HG03442 (cell line): ENCODE measurements at regions not wholly inside any gene's neighbourhood (a gene's known extent, or its start where the extent isn't known, plus 50 kb on each side); places are given as distances from the start of the nearest gene placed in this dataset.

Experiments used
- ATAC-seq: cut with Tn5 transposase; IDR thresholded peaks from one replicate; pipeline ENCODE4 v1.9.1; 2021; ENCODE audit warnings: mild to moderate bottlenecking, moderate library complexity; ENCODE audit not compliant: unreplicated experiment

DNA sequence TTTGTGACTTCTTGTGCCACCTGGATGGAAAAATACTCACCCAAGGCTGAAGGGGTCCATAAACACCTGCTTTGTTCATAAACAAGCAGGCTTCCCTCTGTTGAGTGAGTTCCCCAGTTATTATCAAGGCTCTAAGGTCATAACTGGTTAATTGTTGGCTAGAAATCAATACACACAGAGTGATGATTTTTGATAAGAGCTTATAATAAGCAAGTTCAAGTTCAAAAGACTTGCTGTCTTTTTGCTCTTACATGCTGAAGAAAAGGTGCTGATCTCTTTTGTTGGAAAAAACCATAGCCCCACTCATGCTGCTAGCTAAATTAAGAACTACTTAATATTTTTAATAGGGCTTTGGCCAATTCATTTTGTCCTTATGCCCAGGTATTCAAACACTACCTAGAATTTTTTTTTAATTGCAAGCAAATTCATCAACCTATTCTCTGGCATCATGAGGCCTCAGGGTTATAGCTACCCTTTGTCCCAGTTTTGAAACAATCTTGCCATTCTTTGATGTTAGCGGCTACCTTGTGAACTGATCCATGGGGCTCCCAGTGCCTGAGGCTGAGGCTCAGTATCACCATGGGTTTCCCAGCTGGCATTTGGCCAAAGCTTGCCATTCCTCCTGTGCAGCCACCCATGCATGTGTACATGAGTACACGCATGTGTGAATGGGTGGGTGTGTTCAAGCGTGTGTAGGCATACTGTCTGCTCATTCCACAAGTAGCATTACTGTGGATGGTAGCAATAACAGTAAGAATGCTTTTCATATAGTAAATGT lies 127.6 kb upstream of the LPP start:
- ATAC-seq: no peak

- no peak for ATAC-seq
These were observed 122.8 kb upstream of the LPP start for GRCh38 chr3:188031121-188031520.

DNA sequence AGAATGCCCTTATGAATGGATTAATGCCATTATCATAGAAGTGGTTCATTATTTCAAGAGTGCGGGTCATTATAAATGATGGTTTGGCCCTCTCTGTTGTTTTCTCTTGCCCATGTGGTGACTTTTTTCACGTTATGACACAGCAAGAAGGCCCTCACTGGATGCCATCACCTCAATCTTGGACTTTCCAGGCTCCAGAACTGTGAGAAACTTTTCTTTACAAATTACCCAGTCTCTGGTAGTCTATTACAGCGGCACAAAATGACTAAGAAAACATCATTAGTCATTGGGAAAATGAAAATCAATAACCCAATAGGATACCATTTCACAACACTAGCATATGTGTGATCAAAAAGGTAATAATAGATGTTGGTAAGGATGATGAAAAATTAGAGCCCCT lies 119.0 kb upstream of the LPP start:
- no peak for ATAC-seq

GRCh38 chr3:188036375-188037194 lies 117.4 kb upstream of the LPP start:
- no peak for ATAC-seq

DNA sequence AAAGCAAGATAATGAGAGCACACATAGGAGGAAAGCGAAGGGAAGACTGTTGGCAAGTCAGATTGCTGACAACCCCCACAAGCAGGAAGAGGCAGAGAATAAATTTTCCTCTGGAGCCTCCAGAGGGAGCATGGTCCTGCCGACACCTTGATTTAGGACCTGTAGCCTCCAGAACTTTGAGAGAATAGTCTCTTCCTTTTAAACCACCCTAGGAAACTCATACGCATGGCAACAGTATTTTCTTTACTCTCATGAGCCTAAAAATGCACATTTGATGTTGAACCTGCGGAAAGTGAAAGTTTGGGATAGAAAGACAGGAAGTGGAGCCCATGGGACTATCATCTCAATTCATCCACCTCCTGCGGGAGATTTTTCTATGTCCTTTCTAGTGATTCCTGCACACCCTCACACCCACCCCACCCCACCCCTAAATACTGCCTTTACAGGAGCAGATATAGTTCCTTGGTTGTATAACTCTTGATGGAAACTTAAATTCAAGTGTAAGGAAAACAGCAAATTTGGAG lies 116.7 kb upstream of the LPP start:
- ATAC-seq: no peak

GRCh38 chr3:188037965-188038581 lies 115.9 kb upstream of the LPP start:
- ATAC-seq: no peak

DNA sequence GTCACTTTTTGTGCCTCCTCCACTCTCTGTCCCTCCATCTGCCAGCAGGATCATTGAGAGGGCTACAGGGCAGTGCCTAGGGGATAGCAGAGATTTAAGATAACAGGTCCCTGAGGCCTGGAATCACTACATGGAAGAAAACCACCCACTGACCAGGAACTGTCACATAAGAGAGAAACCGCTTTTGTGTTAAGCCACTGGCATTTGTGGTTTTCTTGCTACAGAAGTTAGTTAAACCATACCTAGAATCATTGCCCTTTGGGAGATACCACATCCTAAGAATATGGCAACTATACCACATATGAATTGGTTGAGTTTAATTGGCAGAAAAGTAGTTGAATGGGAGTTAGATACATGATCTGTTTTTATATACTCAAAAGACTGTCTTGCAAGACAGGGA lies 112.8 kb upstream of the LPP start:
- ATAC-seq: no peak

DNA sequence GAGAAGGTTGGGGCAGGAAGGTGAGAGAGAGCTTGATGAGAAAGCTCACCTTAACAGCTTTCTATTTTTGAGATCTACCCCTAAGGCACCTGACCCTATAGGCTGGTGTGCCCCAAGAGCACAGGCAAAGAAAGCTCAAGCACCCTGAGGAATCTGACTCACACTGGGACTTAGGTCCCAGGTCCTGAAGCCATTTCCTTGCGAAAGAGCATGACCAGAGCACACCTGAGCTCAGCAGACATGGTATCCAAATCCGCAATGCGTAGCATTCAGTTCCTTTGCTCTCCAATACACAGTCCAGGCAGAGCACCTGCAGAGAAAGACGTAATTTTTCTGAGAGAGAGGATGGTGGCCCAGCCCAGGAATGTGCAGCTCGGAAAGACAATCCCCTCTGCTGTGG lies 112.1 kb upstream of the LPP start:
- ATAC-seq: no peak

DNA sequence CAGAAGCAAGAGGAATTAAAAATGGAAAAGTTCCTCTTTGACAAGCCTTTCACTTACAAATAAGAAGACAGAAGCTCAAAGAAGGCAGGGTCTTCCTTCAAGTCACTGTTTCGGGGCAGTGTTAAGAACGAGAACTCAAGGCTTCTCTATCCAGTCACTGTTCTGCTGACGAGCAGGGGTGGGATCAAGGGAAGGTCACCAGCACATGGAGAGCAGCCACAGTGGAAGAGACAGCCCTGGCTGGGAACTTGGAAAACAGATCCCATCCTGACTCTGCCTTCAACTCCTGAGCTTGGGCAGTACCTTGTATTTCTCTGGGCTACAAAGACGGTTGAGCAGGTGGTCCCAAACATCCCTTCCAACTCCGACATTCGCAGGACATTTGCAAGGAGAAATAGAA lies 111.5 kb upstream of the LPP start:
- no peak for ATAC-seq

GRCh38 chr3:188043891-188044290 lies 110.1 kb upstream of the LPP start:
- ATAC-seq: no peak

DNA sequence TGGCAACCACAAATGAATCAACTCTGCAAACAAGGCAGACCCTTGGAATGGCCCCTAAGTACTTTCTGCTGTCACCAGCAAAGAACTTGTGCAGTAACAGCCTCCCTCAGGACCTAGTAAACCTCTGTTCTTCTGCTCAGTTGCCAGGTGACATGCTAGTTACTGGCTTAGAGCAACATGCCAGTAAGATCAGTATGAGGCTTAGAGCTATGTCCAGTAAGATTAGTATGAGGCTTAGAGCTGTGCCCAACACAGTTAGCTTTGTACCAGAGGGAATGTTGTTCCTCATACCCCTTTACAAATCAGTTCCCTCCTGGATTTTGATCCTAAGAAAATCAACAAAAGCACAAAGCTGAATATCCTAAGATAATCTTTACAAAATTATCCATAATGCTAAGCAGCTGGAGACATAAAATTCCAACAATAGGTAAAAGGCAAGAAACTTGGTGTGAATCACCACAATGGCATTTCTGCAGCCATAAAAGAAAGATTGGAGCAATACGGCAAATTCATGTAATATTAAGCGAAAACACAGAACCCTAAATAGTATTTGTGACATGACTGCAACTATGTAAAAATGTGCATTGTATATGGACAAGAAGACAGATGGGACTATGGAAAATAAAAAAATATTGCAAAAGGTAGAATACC lies 107.3 kb upstream of the LPP start:
- no peak for ATAC-seq

- no peak for ATAC-seq
These were observed 106.4 kb upstream of the LPP start for GRCh38 chr3:188047536-188047935.

GRCh38 chr3:188049606-188050530 lies 104.1 kb upstream of the LPP start:
- no peak for ATAC-seq

DNA sequence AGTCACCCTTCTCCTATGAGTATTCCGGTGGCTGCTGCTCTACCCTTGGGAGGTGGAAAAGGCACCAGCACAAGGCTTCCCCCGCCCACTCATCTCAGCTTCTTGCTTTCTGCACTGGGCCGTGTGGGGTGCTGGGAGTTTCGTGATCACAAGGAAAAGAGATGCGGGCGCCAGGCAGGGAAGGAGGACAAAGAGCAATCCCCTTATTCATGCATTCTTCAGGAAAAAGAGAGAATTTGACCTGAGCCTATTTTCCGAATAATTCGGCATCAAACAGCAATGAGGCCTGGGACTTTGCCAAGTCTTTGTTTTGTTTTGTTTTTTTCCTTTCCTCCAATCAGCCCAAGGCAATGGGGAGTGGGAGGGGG lies 102.2 kb upstream of the LPP start:
- ATAC-seq: no peak

- no peak for ATAC-seq
These were observed 101.6 kb upstream of the LPP start for GRCh38 chr3:188052169-188053035.

DNA sequence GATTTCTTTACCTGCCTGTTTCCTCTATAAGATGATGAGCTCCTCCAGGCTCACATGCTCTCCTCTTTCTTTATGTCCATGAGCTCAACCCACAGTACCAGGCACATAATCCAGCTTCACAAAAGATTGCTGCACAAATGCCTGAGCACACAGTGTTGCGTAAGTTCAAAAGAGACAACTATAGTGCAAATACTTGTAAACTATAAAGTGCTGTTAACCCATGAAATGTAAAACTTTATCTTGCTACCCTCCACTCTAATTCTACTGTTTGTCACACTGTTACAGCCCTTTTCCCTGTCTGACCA lies 101.0 kb upstream of the LPP start:
- ATAC-seq: no peak

DNA sequence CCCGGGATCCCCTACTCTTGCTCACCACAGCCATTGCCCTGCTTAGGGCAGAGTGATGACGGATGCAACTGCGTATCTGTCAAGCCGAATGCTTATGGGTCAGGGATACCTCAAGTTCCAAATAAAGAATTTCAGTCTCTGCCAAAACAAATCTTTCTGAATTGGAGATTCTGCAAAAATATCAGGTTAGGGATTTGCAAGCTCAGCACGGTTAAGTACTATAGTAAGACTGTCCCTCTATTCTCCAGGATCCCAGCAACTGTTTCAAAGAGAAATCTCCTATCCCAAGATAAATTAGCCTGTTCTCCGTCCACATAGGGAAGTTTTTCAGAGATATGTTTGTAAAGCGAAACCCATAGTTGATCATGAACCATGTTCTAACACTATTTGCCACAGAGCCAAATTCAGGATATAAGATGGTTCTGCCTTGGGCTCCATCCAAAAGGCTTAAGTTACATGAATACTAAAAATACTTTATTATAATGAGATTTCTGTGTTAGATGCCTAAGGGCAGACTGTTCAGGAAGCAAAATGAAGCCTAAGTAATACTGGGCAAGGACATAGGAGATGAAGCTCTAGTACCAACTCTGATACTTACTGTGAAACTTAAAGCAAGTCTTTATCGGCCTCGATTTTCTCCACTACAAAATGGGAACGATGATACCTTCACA lies 100.1 kb upstream of the LPP start:
- ATAC-seq: no peak

DNA sequence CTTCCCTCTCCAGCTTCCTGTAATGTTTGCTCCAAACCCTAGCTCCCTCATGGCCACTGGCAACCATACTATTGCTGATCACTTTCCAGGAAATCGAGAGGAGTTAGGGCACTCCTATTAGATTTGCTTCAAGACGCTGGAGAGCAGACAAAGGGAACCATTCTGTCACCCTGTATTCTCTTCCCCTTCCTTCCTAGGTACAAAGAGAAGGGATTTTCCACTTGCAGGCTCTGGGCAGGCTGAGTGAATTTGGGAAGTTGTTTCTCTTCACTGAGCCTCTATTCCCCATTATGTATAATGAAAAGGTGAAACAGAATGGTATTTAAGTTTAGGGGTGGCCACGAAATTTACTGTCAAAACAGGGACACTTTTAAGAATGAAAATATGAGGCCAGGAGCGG lies 99.4 kb upstream of the LPP start:
- no peak for ATAC-seq

DNA sequence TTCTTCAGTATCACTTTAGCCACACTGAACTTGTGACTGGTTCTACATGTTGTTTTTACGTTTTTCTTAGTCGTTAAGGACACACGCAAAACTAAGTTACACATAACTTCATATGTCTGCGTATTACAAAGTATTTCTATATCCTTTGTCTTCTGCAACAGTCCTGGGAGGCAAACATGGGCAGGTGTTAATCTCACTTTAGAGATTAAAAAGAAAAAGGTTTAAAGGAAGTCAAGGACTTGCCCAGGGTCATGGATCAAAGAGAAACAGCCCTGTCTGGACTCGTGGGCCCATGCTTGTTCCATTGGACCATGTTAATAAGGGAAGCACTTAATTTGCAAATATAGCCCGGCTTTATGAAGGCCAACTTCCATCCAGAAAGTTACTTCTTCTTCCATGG lies 98.6 kb upstream of the LPP start:
- ATAC-seq: no peak
